Keratinocyte (primary cell): ENCODE measurements at regions not wholly inside any gene's neighbourhood (a gene's known extent, or its start where the extent isn't known, plus 50 kb on each side); places are given as distances from the start of the nearest gene placed in this dataset.

ENCODE experiments used
- DNase-seq: peaks from one replicate; pipeline ENCODE4 v3.0.0-alpha.2; 2011; ENCODE audit warnings: low read depth, missing footprints, low spot score
- FAIRE-seq: peaks from 2 replicates; lab custom pipeline; 2011; peaks lifted over from hg19 to GRCh38; lab: Jason Lieb, UNC
- H2AFZ ChIP-seq: 2 replicates; pipeline ENCODE4 v1.6.0; 2012; ENCODE audit warnings: low read length, control low read depth, inconsistent platforms; ENCODE audit not compliant: control insufficient read depth
- H3K27ac ChIP-seq: 2 replicates; pipeline ENCODE4 v1.5.1; 2011; ENCODE audit warnings: low read length; ENCODE audit not compliant: control insufficient read depth, insufficient read depth
- H3K27me3 ChIP-seq: 3 replicates; pipeline ENCODE4 v1.6.0; 2011; ENCODE audit warnings: low read length; ENCODE audit not compliant: control insufficient read depth, insufficient read depth; ENCODE audit errors: extremely low read depth
- H3K36me3 ChIP-seq, 2 experiments: 2 replicates in 1 of 2; 3 replicates in 1 of 2; pipeline ENCODE4 v1.5.1; 2011; ENCODE audit warnings: low read length in 2 of 2, mild to moderate bottlenecking in 1 of 2; ENCODE audit not compliant: control insufficient read depth in 2 of 2, insufficient read depth in 2 of 2; ENCODE audit errors: extremely low read depth in 1 of 2
- H3K4me1 ChIP-seq: 3 replicates; pipeline ENCODE4 v1.5.1; 2011; ENCODE audit warnings: low read length; ENCODE audit not compliant: control insufficient read depth, insufficient read depth; ENCODE audit errors: extremely low read depth
- H3K4me2 ChIP-seq: 3 replicates; pipeline ENCODE4 v1.6.0; 2011; ENCODE audit warnings: low read depth, low read length; ENCODE audit not compliant: control insufficient read depth, insufficient read depth; ENCODE audit errors: extremely low read depth
- H3K4me3 ChIP-seq, 3 experiments: fragments of 200-600 bp in 1 of 3; sonication (generic) in 1 of 3; 2 replicates in 2 of 3; 3 replicates in 1 of 3; pipeline ENCODE4 v1.5.1; 2011 to 2016; ENCODE audit warnings: low read length in 3 of 3, mild to moderate bottlenecking in 3 of 3, control low read depth in 2 of 3, inconsistent platforms in 1 of 3, low read depth in 1 of 3, mixed read lengths in 1 of 3, mixed run types in 1 of 3, moderate library complexity in 1 of 3; ENCODE audit not compliant: control insufficient read depth in 2 of 3, insufficient read depth in 2 of 3; ENCODE audit errors: extremely low read depth in 1 of 3
- H3K79me2 ChIP-seq: 2 replicates; pipeline ENCODE4 v1.6.0; 2012; ENCODE audit warnings: low read length; ENCODE audit not compliant: control insufficient read depth, insufficient read depth
- H3K9ac ChIP-seq: 3 replicates; pipeline ENCODE4 v1.6.0; 2011; ENCODE audit warnings: low read length; ENCODE audit not compliant: control insufficient read depth, insufficient read depth; ENCODE audit errors: extremely low read depth
- H3K9me1 ChIP-seq: 3 replicates; pipeline ENCODE4 v1.6.0; 2011; ENCODE audit warnings: low read length; ENCODE audit not compliant: control insufficient read depth, insufficient read depth; ENCODE audit errors: extremely low read depth
- H3K9me3 ChIP-seq: 2 replicates; pipeline ENCODE4 v1.5.1; 2012; ENCODE audit warnings: low read depth, low read length; ENCODE audit not compliant: control insufficient read depth
- H4K20me1 ChIP-seq: 3 replicates; pipeline ENCODE4 v1.6.0; 2011; ENCODE audit warnings: low read length; ENCODE audit not compliant: control insufficient read depth, insufficient read depth; ENCODE audit errors: extremely low read depth
- CTCF ChIP-seq, 3 experiments: IDR thresholded peaks in 1 of 3; conservative IDR thresholded peaks in 1 of 3; optimal IDR thresholded peaks in 1 of 3; 2 replicates in 2 of 3; 3 replicates in 1 of 3; pipeline versions ENCODE3 to v1.5.1; 2011; ENCODE audit warnings: low read length in 3 of 3, mild to moderate bottlenecking in 3 of 3, moderate library complexity in 2 of 3, control low read depth in 1 of 3, inconsistent platforms in 1 of 3; ENCODE audit not compliant: insufficient read depth in 2 of 3; ENCODE audit errors: extremely low read depth in 1 of 3
- EZH2 ChIP-seq: IDR thresholded peaks from one replicate; pipeline ENCODE4 v1.6.1; 2012; ENCODE audit warnings: inconsistent platforms, mild to moderate bottlenecking, low read length, moderate library complexity
- dilution Hi-C: fragments of 300-500 bp; cut with MboI; formaldehyde crosslinking; loops from one replicate; pipeline ENCODE4 v1.7.0; 2020; ENCODE audit warnings: low sequenced_read_pairs; ENCODE audit not compliant: extremely low pct_ligation_motif_present

GRCh38 chr17:83196973-83197880 lies 117.8 kb downstream of the METRNL start:
- Histone ChIP-seq H4K20me1 (no peaks in the 10 kb centered on the region), H3K4me1 (no peaks in the 10 kb centered on the region), H3K27ac (no peak overlapping the region), H3K4me3 (no peak overlapping the region), H3K9me3 (no peaks in the 10 kb centered on the region), H3K27me3 (peaks cover 24% of the 10 kb centered on the region), H3K9me1 (no peaks in the 10 kb centered on the region), H3K36me3 (no peaks in the 10 kb centered on the region), H2AFZ (no peak overlapping the region), H3K4me2 (no peak overlapping the region), H3K9ac (no peak overlapping the region), H3K79me2 (no peaks in the 10 kb centered on the region)
- DNase-seq: no peak
- no peak for FAIRE-seq
- TF ChIP-seq CTCF (optimal IDR thresholded peaks at IDR 0.05 in 1 of 3, IDR thresholded peaks at IDR 0.05 in 1 of 3, conservative IDR thresholded peaks at IDR 0.05 in 1 of 3; ENCODE audit: extremely low read depth in 1 of 3, insufficient read depth in 2 of 3, low read length in 3 of 3) (no peak), EZH2 (no peak)
- dilution Hi-C loops: no loop called here

- H3K4me2 ChIP-seq: no peak overlapping the region
- TF ChIP-seq EZH2 (no peak), CTCF (optimal IDR thresholded peaks at IDR 0.05 in 1 of 3, IDR thresholded peaks at IDR 0.05 in 1 of 3, conservative IDR thresholded peaks at IDR 0.05 in 1 of 3; ENCODE audit: extremely low read depth in 1 of 3, insufficient read depth in 2 of 3, low read length in 3 of 3) (no peak)
- no peak for DNase-seq
- H3K36me3 ChIP-seq: no peaks in the 10 kb centered on the region
- no peak overlapping the region for H3K27ac ChIP-seq
- dilution Hi-C loops: no loop called here
- H3K4me1 ChIP-seq: no peaks in the 10 kb centered on the region
- FAIRE-seq: no peak
- H2AFZ ChIP-seq: no peak overlapping the region
- peaks cover 24% of the 10 kb centered on the region for H3K27me3 ChIP-seq
- H3K9ac ChIP-seq: no peak overlapping the region
- no peaks in the 10 kb centered on the region for H4K20me1 ChIP-seq
- no peaks in the 10 kb centered on the region for H3K79me2 ChIP-seq
- no peaks in the 10 kb centered on the region for H3K9me1 ChIP-seq
- no peaks in the 10 kb centered on the region for H3K9me3 ChIP-seq
- no peak overlapping the region for H3K4me3 ChIP-seq
These were observed 119.2 kb downstream of the METRNL start for GRCh38 chr17:83198366-83199341.
